ENCODE measurements at regions not wholly inside any gene's neighbourhood (a gene's known extent, or its start where the extent isn't known, plus 50 kb on each side); places are given as distances from the start of the nearest gene placed in this dataset.

- TF ChIP-seq CTCF (IDR thresholded peaks at IDR 0.05) (no peak), POLR2A (IDR thresholded peaks at IDR 0.05) (no peak), EP300 (IDR thresholded peaks at IDR 0.05) (no peak)
Measured at GRCh38 chr2:120819720-120820210, 84.1 kb downstream of the GLI2 start.

All from stomach (tissue), 4 donors.